H9 (cell line): ENCODE measurements at regions not wholly inside any gene's neighbourhood (a gene's known extent, or its start where the extent isn't known, plus 50 kb on each side); places are given as distances from the start of the nearest gene placed in this dataset.

ENCODE experiments used
- DNase-seq: peaks from one replicate; pipeline ENCODE4 v3.0.0-alpha.2; 2017
- H2AFZ ChIP-seq: one replicate; pipeline ENCODE4 v1.6.1; 2013; ENCODE audit warnings: mild to moderate bottlenecking, low read length, control low read depth, moderate library complexity
- H2AK5ac ChIP-seq: 2 replicates; pipeline ENCODE4 v1.6.1; 2013; ENCODE audit warnings: low read length, control low read depth, mixed read lengths; ENCODE audit not compliant: insufficient read length
- H2BK120ac ChIP-seq: one replicate; pipeline ENCODE4 v1.6.1; 2013; ENCODE audit warnings: low read depth, mild to moderate bottlenecking, low read length, control low read depth, inconsistent platforms; ENCODE audit not compliant: poor library complexity, severe bottlenecking
- H2BK12ac ChIP-seq: 2 replicates; pipeline ENCODE4 v1.6.1; 2013; ENCODE audit warnings: low read length, control low read depth, mixed read lengths, low read depth; ENCODE audit not compliant: insufficient read length
- H2BK15ac ChIP-seq: 2 replicates; pipeline ENCODE4 v1.6.1; 2013; ENCODE audit warnings: low read depth, low read length, control low read depth
- H2BK20ac ChIP-seq: one replicate; pipeline ENCODE4 v1.6.1; 2013; ENCODE audit warnings: low read depth, mild to moderate bottlenecking, low read length, control low read depth, inconsistent platforms; ENCODE audit not compliant: poor library complexity, severe bottlenecking
- H2BK5ac ChIP-seq: 2 replicates; pipeline ENCODE4 v1.6.1; 2013; ENCODE audit warnings: low read length, control low read depth, mixed read lengths; ENCODE audit not compliant: insufficient read length
- H3K14ac ChIP-seq: 2 replicates; pipeline ENCODE4 v1.6.1; 2013; ENCODE audit warnings: low read length, control low read depth; ENCODE audit not compliant: insufficient read depth
- H3K18ac ChIP-seq: 2 replicates; pipeline ENCODE4 v1.6.1; 2013; ENCODE audit warnings: low read depth, mild to moderate bottlenecking, mixed read lengths, low read length, control low read depth; ENCODE audit not compliant: insufficient read length
- H3K23ac ChIP-seq: 2 replicates; pipeline ENCODE4 v1.6.1; 2013; ENCODE audit warnings: low read length, control low read depth, mixed read lengths, low read depth; ENCODE audit not compliant: insufficient read length
- H3K23me2 ChIP-seq: 2 replicates; pipeline ENCODE4 v1.6.1; 2013; ENCODE audit warnings: low read depth, mild to moderate bottlenecking, mixed read lengths, low read length, control low read depth; ENCODE audit not compliant: insufficient read length, poor library complexity, severe bottlenecking
- H3K27ac ChIP-seq: 2 replicates; pipeline ENCODE4 v1.5.1; 2013; ENCODE audit warnings: low read length, control low read depth, mixed read lengths, low read depth; ENCODE audit not compliant: insufficient read length
- H3K27me3 ChIP-seq: 2 replicates; pipeline ENCODE4 v1.6.1; 2013; ENCODE audit warnings: low read length, control low read depth, inconsistent platforms; ENCODE audit not compliant: insufficient read depth
- H3K4ac ChIP-seq: 2 replicates; pipeline ENCODE4 v1.6.1; 2013; ENCODE audit warnings: low read depth, mild to moderate bottlenecking, control low read depth, inconsistent platforms, low read length, moderate library complexity
- H3K4me1 ChIP-seq: 2 replicates; pipeline ENCODE4 v1.6.1; 2013; ENCODE audit warnings: low read length, control low read depth, inconsistent platforms; ENCODE audit not compliant: insufficient read depth
- H3K4me2 ChIP-seq: 2 replicates; pipeline ENCODE4 v1.6.1; 2013; ENCODE audit warnings: low read length, control low read depth, mixed read lengths; ENCODE audit not compliant: insufficient read length, insufficient read depth
- H3K56ac ChIP-seq: 2 replicates; pipeline ENCODE4 v1.6.1; 2013; ENCODE audit warnings: low read depth, mild to moderate bottlenecking, mixed read lengths, low read length, control low read depth; ENCODE audit not compliant: insufficient read length
- H3K79me1 ChIP-seq: 2 replicates; pipeline ENCODE4 v1.6.1; 2013; ENCODE audit warnings: low read depth, mild to moderate bottlenecking, moderate library complexity, low read length, control low read depth, inconsistent platforms; ENCODE audit not compliant: insufficient read depth, poor library complexity, severe bottlenecking
- H3K79me2 ChIP-seq: 2 replicates; pipeline ENCODE4 v1.6.1; 2013; ENCODE audit warnings: low read length, control low read depth, inconsistent platforms; ENCODE audit not compliant: insufficient read depth
- H3K9ac ChIP-seq: 2 replicates; pipeline ENCODE4 v1.6.1; 2013; ENCODE audit warnings: low read length, control low read depth, mixed read lengths; ENCODE audit not compliant: insufficient read length; ENCODE audit errors: extremely low read depth
- H3K9me3 ChIP-seq: one replicate; pipeline ENCODE4 v1.6.1; 2013; ENCODE audit warnings: low read depth, low read length, inconsistent platforms; ENCODE audit not compliant: control insufficient read depth
- H3T11ph ChIP-seq: one replicate; pipeline ENCODE4 v1.6.1; 2013; ENCODE audit warnings: mild to moderate bottlenecking, low read length, control low read depth, inconsistent platforms
- H4K20me1 ChIP-seq: one replicate; pipeline ENCODE4 v1.6.1; 2013; ENCODE audit not compliant: control insufficient read depth, insufficient read length, insufficient read depth
- H4K5ac ChIP-seq: 2 replicates; pipeline ENCODE4 v1.6.1; 2013; ENCODE audit warnings: low read depth, mild to moderate bottlenecking, mixed read lengths, low read length, control low read depth; ENCODE audit not compliant: insufficient read length
- H4K8ac ChIP-seq: replicated peaks from 2 replicates; pipeline ENCODE4 v1.6.1; 2013; ENCODE audit warnings: low read length, control low read depth, mixed read lengths, low read depth; ENCODE audit not compliant: insufficient read length
- H4K91ac ChIP-seq: 2 replicates; pipeline ENCODE4 v1.6.1; 2013; ENCODE audit warnings: low read depth, mild to moderate bottlenecking, moderate library complexity, mixed read lengths, low read length, control low read depth; ENCODE audit not compliant: insufficient read length
- H3K27ac Mint-ChIP-seq, 3 experiments: 2 replicates in 2 of 3; 3 replicates in 1 of 3; pipeline ENCODE4 v1.8.0; 2020 to 2021; ENCODE audit warnings: mixed read lengths in 3 of 3, mild to moderate bottlenecking in 1 of 3, moderate library complexity in 1 of 3
- H3K27me3 Mint-ChIP-seq: 2 replicates; pipeline ENCODE4 v1.8.0; 2021; ENCODE audit warnings: low read depth, mild to moderate bottlenecking, moderate library complexity, mixed read lengths
- H3K36me3 Mint-ChIP-seq, 3 experiments: 2 replicates in 2 of 3; 3 replicates in 1 of 3; pipeline ENCODE4 v1.8.0; 2020 to 2021; ENCODE audit warnings: low read depth in 3 of 3, mixed read lengths in 3 of 3; ENCODE audit not compliant: insufficient read depth in 1 of 3
- H3K4me1 Mint-ChIP-seq, 2 experiments: 2 replicates each; pipeline ENCODE4 v1.8.0; 2020; ENCODE audit warnings: mixed read lengths in 2 of 2
- H3K4me3 Mint-ChIP-seq, 2 experiments: 2 replicates in 1 of 2; 3 replicates in 1 of 2; pipeline ENCODE4 v1.8.0; 2020 to 2021; ENCODE audit warnings: mild to moderate bottlenecking in 2 of 2, mixed read lengths in 2 of 2, moderate library complexity in 1 of 2
- H3K9me3 Mint-ChIP-seq, 2 experiments: 2 replicates in 1 of 2; 3 replicates in 1 of 2; pipeline ENCODE4 v1.8.0; 2020; ENCODE audit warnings: mild to moderate bottlenecking in 2 of 2, mixed read lengths in 2 of 2, moderate library complexity in 1 of 2
- WGBS: extraction: QIAGEN DNeasy Blood & Tissue Kit; methylation state at CpG from one replicate; pipeline ENCODE4 v1.1.7; 2013; ENCODE audit warnings: missing lambda C conversion rate, low lambda C conversion rate, mixed read lengths; ENCODE audit not compliant: insufficient read length; ENCODE audit errors: extremely low coverage; 5-methylcytosine and 5-hydroxymethylcytosine counted together
- TF ChIP-seq, protein P1 (sequence below): fragments of 200-600 bp; sonication (generic); conservative IDR thresholded peaks from 3 replicates; pipeline ENCODE4 v1.8.0; 2021; ENCODE audit warnings: antibody characterized with exemption, mild to moderate bottlenecking

DNA sequence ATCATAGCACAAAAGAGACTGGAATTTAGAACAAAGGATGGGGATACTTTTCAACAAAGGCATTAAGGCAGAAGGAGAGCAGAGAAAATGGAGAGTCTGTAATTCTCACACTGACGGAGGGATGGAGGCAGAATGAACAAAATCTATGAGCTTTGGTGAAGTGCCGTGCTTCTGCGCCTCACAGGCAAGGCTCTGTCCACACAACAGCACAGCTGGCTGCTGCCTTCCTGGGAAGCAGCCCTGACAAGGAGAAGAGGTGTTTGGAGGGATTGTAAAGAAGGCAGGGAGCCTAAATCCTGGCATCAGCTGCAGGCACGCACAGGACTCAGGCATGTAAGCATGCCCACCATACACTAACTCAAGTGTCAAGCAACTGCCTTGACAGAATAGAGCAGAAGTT lies 485.2 kb upstream of the KIF2A start:
- H3K27ac ChIP-seq, result no peak overlapping the region

More for the DNA sequence above, 485.2 kb upstream of the KIF2A start:
- Histone ChIP-seq H3K27me3 (no peaks in the 10 kb centered on the region), H4K8ac (no peak overlapping the region), H4K5ac (no peak overlapping the region), H3K18ac (no peak overlapping the region), H3K4me1 (no peaks in the 10 kb centered on the region; the same call in 1 of the 2 replicates), H2BK5ac (no peak overlapping the region), H3K23ac (no peak overlapping the region), H3K79me1 (no peaks in the 10 kb centered on the region), H3K4me2 (no peak overlapping the region), H3K23me2 (no peaks in the 10 kb centered on the region), H2BK12ac (no peak overlapping the region), H2AFZ (no peak overlapping the region), H2BK15ac (no peak overlapping the region), H4K91ac (no peak overlapping the region), H4K20me1 (no peaks in the 10 kb centered on the region), H3K4ac (no peak overlapping the region), H3K9me3 (no peaks in the 10 kb centered on the region), H3K9ac (no peak overlapping the region), H2BK20ac (no peak overlapping the region), H2AK5ac (no peak overlapping the region), H3K79me2 (no peaks in the 10 kb centered on the region), H2BK120ac (no peak overlapping the region), H3K56ac (no peak overlapping the region), H3K14ac (no peak overlapping the region), H3T11ph (no peak overlapping the region)
- no peaks in the 10 kb centered on the region; a peak in 1 of 7 replicates for H3K36me3 Mint-ChIP-seq
- no CpG with 5 or more reads among the region's 4 CpGs for WGBS
- H3K4me3 Mint-ChIP-seq, result no peak overlapping the region
- H3K4me1 Mint-ChIP-seq, result peaks cover 28 to 29% of the 10 kb centered on the region in 2 experiments
- no peak for DNase-seq
- H3K9me3 Mint-ChIP-seq, result no peaks in the 10 kb centered on the region
- no peak overlapping the region for H3K27ac Mint-ChIP-seq
- TF ChIP-seq, protein P1, sequence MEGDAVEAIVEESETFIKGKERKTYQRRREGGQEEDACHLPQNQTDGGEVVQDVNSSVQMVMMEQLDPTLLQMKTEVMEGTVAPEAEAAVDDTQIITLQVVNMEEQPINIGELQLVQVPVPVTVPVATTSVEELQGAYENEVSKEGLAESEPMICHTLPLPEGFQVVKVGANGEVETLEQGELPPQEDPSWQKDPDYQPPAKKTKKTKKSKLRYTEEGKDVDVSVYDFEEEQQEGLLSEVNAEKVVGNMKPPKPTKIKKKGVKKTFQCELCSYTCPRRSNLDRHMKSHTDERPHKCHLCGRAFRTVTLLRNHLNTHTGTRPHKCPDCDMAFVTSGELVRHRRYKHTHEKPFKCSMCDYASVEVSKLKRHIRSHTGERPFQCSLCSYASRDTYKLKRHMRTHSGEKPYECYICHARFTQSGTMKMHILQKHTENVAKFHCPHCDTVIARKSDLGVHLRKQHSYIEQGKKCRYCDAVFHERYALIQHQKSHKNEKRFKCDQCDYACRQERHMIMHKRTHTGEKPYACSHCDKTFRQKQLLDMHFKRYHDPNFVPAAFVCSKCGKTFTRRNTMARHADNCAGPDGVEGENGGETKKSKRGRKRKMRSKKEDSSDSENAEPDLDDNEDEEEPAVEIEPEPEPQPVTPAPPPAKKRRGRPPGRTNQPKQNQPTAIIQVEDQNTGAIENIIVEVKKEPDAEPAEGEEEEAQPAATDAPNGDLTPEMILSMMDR, result no peak
- H3K27me3 Mint-ChIP-seq, result no peaks in the 10 kb centered on the region
